ENCODE measurements at regions not wholly inside any gene's neighbourhood (a gene's known extent, or its start where the extent isn't known, plus 50 kb on each side); places are given as distances from the start of the nearest gene placed in this dataset.
"Not testable (repeated sequence)": the region's sequence is repeated elsewhere in the genome, so short reads cannot be mapped to it uniquely, and the experiment has no call there.

DNA sequence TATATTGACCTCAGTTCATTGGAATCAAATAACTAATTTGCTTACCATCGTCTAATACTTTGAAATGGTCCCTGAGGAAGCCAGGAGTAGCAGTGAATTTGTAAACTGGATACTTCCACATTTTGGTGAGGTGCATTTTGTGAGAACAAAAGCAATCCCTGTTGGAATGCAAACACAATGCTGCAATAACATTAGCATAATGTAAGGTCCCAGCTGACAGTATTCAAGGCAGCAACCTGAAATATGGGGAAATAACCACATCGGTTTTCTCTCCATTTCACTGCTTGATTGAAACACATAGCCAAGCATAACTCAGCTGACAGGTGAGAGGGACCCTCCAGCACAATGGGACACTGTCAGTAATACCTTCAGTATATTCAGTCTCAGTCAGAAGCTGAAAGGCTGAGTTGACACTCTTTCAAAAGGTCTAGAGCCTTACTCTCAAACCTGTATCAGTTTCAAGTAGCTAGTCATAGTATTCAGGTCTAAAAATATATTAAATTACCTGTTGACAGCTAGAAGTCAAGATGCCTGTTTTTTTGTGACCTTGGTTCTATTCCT, 1311.9 kb upstream of the NRXN1 start:
- DNase-seq, result no peak

DNA sequence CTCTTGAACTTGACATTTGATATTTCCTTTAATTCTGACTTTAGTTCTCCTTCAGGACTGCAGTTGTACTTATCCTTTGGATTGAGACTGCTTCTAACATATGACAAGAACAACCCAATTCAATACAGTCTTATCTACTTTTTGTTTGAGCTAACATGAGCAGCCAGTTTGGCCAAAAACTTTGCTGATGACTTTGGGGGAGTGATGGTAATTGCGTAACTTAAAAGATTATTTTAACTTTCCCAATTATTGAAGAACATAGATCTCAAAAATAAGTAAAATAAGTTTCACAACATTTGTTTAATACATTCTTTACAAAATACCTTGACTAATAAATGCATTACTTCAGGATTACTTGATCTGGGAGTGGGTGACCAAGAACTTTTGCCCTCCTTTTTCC, 1311.1 kb upstream of the NRXN1 start:
- DNase-seq, result no peak

DNA sequence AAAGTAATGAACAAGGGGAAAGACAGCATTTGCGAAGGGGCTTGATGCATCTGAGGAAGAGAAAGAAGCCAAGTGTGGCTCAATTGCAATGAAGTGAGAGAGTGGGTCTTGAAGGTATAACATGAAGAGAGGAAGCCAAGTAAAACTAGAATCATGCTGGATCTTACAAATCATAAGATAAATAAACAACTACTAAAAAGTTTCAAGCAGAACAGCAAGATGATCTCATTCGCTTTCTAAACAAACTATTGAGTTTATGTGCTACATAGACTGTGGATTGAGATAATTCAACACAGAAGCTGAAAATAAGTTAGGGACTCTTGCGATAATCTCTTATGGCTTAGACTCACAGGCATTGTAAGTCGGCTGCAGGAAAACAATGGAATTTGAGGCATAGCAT, 1310.5 kb upstream of the NRXN1 start:
- DNase-seq, result no peak

DNA sequence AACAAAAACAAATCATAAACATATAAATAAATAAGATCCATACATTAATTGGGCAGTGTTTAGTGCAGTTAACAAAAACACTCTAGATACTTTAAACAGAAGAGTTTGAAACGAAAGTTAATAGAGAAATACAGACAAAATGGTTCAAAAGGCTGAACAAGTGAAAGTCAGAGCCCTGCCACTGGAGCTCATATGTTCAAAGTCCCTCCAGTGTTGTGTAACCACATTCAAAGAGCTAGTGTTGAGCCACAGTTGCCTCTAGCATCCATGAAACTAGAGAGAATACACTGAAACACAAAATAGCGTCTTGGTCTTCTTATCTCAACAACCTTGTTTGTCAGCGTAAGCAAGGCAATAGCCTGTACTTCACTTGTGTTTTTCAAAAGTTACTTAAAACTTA, 1309.8 kb upstream of the NRXN1 start:
- no peak for DNase-seq

DNA sequence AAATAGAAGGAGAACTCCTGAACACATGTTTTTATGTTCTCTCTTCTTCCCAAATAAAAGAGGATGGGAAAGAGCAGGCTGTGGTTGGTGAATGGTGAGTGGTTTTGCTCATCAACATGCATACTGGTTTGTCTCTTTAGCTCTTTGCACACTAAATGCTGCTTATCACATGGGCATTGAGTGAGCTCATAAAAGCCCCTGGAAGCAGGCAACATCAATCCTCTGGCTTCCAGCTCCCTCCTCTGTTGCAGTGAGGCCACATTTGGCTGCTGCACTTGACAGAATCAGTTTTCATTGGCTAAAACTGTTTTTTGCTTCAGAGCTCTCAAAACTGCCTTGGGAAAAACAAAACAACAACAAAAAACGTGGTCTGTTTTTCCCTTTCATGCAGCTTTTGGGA, 1308.2 kb upstream of the NRXN1 start:
- DNase-seq, result no peak

DNA sequence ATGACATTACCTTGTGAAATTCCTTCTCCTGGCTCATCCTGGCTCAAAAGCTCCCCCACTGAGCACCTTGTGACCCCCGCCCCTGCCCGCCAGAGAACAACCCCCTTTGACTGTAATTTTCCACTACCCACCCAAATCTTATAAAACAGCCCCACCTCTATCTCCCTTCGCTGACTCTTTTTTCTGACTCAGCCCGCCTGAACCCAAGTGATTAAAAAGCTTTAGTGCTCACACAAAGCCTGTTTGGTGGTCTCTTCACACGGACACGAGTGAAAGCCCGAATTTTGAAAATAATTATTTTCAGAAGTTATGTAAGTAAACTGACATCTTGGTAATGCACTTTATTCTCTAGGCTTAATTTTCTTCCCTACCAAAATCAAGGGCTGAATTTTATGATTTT, 1305.9 kb upstream of the NRXN1 start:
- not testable (repeated sequence) for DNase-seq

DNA sequence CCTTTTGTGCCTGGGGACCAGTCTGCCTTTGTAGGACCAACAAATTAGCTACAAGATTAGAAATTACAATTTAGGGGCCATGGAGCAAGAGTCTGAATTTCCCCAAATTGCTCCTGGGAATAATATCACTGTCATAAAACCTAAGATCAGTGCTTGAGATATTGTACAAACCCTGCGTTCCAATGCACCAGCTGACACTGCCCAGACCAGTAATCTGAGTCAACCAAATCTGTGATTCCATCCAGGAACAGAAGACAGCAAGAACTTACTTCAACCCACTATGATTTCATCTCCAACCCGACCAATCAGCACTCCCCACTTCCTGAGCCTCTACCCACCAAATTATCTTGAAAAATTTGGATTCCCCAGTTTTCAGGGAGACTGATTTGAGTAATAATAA, 1305.0 kb upstream of the NRXN1 start:
- DNase-seq, result no peak

DNA sequence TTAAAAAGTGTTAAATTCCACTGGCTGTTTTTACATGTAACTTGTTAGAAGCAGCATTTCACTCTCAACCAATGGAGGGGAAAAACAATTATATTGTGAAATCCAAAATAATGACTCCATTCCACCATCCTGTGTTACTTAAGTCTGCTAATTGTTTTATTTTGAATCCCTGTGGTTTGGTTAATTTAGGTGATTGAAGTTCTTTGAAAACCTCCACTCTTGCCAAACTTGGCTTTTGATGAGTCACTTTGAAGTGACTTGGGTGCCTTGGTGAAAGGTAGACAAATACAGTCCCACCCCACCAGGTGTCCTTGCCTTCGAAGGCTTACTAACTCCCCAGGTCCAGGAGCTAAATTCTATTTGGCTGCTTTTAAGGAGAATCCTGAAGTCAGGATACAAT, 1303.8 kb upstream of the NRXN1 start:
- DNase-seq, result no peak

DNA sequence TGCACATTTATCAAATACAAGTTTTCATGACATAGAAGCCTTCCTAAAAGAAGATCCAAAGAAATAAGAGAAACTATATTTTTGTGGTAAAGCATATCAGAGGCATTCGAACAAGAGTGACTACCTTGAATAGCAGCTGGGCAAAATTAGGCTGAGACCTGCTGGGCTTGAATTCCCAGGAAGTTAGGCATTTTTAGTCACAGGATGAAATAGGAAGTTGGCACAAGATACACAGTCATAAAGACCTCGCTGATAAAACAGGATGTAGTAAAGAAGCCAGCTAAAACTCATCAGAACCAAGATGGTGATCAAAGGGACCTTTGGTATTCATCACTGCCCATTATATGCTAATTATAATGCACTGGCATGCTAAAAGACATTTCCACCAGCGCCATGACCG, 1302.3 kb upstream of the NRXN1 start:
- DNase-seq, result no peak

DNA sequence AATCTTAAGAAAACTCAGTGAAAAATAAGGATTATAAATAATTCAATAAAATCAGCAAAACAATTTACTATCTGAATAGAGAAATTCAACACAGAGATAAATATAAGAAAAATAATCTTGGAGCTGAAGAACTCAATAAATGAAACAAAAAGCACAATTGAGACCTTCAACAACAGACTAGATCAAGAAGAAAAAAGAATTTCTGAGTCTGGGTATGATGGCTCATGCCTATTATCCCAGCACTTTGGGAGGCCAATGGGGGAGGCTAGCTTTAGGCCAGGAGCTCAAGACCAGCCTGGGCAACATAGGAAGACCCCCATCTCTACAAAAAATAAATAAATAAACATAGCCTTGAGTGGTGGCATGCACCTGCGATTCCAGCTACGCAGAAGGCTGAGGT, 1295.7 kb upstream of the NRXN1 start:
- DNase-seq, result no peak

DNA sequence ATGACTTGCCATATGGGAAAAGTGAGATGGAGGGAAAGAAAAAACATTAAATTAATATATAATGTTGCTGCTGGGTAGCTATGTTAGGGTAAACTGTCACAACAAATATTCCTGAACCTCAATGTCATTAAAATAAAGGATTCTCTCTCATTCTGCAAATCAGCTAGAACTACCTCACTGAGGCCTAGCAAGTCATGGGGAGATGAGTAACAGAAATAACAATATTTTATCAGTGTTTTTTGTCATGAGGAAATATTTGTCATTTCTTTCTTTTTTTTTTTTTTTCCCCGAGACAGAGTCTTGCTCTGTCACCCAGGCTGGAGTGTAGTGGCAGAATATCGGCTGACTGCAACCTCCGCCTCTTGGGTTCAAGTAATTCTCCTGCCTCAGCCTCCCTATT, 1282.3 kb upstream of the NRXN1 start:
- no peak for DNase-seq

DNA sequence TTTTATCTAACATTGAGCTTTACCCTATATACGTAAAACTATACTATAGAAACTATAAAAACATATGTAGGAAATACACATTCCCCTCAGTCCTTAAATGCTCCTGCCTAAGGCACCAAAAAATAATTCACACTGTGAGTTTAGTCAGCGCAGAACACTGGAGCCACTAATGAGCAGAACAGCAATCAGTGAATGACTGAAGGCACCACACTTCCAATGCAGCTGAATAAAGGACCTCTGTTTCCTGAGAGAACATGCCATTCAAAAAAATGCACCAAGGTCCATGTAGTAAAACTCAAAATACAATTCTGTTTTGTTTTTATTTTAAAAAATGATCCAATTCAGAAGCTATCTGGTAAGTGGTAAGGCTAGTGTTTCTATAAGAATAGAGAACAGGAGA, 1280.6 kb upstream of the NRXN1 start:
- DNase-seq, result no peak

DNA sequence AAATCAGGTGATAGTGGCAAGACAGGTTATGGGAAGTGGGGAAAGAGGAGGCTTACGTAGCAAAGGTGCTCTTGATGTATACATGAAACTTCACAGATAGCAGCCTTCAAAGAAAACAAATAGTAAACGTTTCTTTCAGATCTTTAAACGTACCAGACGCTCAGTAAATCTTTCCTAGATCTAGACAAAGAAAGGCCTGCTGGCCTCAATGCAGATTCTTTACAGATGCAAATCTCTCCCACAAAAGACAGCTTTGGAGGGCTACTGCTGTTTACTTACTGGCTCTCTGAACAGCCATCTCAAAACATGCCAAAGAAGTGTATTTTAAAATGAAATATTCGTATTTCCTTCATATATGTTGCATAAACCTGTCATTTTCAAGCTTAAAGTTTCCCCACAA, 1279.9 kb upstream of the NRXN1 start:
- no peak for DNase-seq

DNA sequence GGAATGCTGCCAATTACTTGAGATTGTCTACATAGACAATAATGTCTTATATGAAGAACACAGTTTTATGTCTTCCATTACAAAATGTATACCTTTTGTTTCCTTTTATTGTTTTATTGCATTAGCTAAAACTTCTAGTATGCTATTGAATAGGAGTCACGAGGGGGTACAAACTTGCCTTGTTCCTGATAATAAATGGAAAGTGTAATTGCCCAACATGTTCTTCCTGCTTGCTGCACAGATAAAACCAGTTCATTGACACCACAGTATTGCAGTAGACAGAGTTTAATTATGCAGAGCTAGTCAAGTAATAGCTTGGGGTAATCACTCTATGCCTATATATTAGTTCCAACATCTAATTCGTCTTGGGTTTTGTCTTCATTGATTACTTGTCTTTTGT, 1276.2 kb upstream of the NRXN1 start:
- no peak for DNase-seq

DNA sequence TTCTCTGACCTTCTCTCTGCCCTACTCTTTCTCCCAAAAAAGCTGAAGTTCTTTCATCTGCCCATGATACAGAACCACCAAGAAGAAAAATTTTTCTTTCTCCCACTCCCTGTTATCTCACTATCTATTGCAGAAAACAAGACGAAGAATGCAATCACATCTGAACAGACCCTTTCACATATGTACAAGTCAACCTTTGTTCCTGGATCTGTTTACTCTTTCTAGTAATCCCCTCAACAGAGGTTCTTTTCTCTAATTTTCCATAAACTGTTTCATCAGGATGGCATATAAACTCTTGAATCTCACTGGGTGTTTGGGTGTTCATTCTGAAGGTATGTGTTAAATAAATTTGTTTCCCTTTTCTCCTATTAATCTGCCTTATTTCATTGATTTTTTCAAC, 1262.7 kb upstream of the NRXN1 start:
- DNase-seq, result no peak

DNA sequence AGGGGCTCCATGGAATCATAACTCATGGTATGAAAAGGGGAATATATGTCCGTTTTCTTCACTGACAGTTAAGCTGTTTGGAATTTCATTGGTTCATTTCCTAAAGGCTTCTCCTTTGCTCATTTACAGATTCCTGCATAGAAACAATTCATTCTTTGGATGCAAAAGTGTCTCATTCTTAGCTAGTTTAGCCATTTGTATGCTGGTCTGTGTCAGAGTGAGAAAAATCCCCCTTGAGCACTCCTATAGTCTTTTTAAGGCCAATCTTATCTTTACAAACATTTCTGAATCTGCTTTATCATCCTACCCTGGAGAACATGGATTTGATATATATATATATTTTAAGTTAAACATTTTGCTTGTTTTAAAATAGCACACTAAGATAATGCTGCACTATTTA, 1260.9 kb upstream of the NRXN1 start:
- no peak for DNase-seq

DNA sequence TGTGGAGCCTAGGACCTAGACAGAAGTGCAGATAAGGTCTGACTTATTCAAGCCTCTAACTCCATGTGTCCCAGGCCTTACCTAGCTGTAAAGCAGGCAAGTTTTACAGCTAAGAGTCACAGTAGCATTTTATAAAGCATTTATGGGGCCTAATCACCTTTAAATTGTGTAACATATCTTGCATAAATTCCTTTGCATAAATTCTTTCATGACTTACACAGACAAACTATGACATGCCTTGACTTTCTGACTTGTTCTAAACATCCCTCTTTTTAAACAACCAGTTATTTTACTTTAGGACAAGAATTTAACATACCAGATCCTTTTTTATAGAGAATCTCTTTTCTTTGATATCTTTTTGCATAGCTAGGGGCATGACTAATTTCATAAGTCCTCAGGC, 1257.8 kb upstream of the NRXN1 start:
- no peak for DNase-seq

DNA sequence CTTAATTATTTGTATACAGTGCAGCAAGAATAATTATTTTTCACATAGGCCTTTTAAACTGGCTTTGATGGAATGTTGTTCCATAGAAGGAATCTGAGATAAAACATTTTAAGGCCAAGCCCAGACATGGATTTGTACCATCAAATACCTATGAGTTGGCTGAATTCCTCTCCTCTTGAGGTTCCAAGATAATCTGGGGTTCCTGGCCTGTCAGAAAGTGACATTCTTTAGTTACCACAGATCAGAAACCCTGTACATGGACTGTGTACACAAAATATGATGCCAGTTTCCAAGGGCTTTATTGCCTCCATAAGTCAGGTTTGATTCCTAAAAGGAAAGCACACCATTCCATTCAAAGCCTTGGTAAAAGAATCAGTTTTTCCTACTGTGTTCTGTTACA, 1256.7 kb upstream of the NRXN1 start:
- DNase-seq, result no peak

DNA sequence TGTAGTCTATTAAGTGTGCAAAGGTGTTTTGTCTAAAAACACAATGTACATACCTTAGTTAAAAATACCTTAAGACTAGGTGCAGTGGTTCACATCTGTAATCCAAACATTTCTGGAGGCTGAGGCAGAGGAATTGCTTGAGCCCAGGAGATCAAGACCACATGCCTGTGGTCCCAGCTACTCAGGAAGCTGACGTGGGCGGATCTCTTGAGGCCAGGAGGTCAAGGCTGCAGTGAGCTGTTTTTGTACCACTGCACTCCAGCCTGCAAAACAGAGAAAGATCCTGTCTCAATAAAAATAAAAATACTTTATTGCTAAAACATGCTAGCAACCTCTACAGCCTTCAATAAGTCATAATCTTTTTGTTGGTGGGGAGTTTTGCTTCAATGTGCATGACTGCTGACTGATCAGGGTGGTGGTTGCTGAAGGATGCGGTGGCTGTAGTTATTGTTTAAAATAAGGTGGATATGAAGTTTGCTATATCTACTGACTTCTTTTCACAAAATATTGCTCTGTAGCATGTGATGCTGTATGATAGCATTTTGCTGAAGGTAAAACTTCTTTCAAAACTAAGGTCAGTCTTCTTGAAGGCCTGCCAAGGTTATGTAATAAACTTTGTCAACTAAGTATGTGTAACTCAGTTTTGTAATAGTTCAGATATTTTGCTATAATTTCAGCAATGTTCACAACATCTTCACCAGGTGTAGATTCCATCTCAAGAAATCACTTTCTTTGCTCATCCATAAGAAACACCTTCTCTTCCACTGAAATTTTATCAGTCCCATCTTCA, 1238.0 kb upstream of the NRXN1 start:
- no peak for DNase-seq

DNA sequence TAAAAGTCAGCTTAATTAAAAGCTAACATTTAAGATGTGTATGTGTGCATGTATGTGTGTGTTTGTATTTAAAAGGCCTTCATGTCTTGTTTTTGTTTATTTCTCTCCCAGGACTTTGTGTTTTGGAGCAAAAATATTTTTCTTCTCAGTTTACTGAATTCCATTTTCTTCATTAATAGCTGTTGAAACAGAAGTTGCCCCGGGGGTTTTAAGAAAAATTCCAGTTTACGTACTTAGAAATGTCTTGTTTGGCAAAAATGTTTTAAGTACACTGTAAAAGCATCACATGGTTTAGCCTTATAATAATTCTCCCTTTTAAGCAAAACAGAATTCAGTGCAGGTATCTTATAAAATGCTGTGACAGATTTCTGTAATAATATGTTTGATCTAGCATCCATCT, 1233.0 kb upstream of the NRXN1 start:
- DNase-seq, result no peak

DNA sequence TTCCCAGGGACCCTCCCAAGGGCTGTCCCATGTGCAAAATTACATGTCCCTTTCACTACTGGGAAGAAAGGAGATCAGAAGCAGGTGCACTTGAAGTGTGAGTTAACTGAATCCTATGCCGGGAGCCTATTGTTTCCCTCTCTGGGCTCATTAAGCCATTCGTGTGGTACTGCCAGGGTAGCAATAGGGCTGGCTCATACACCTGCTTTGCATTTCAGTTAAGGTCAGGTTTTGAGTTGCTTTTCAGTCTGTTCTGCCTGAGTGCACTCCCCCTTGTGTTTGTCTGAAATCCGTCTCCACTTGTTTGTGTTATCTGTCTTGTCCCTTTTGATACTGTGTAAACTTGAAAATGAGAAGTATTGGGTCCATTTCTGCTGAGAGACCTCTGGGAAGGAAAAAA, 1232.6 kb upstream of the NRXN1 start:
- no peak for DNase-seq

DNA sequence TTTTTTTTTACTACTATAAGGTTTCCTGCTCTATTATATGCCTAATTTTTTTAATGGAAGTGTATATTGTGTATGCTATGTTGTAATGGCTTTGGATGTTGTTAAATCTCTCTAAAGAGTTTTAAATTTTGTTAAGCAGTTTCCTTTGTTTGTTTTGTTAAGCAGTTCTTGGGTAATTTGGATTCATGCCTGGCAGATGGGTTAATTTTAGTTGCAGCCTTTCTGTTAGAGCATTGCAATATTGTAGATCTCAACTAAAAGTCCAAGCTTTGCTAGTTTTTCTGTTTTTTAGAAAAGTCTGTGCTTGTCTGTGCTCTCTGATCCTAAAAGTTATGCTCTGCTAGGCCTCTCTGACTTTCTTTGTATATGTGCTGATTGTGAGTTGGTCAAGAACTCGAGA, 1229.0 kb upstream of the NRXN1 start:
- no peak for DNase-seq

DNA sequence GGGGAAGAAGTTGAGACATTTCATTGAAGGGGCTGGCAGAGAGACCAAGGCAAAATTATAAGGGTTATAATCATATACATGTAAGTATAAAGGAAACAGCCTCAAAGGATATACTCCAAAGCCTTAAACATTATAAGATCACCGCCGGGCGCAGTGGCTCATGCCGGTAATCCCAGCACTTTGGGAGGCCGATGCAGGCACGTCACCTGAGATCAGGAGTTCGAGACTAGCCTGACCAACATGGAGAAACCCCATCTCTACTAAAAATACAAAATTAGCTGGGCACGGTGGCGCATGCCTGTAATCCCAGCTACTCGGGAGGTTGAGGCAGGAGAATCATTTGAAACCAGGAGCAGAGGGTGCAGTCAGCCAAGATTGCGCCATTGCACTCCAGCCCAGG, 1227.0 kb upstream of the NRXN1 start:
- DNase-seq, result not testable (repeated sequence)

DNA sequence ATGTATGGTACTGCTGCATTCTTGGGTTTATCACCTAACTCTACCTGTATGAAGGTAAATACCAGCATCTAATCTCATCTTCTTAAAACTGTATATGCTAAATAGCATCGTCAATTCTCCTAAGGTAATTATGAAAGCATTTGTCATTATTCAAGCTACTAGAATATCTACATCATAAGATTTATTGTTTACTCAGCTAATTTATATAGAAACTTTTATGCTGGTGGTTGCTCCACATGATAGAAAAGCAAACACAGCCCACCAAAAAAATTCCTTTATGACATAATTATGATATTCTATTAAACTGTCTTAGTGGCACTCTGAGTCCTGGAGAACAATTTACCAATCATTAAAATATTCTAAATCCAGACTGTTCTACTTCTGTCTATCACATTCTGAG, 1226.1 kb upstream of the NRXN1 start:
- no peak for DNase-seq

DNA sequence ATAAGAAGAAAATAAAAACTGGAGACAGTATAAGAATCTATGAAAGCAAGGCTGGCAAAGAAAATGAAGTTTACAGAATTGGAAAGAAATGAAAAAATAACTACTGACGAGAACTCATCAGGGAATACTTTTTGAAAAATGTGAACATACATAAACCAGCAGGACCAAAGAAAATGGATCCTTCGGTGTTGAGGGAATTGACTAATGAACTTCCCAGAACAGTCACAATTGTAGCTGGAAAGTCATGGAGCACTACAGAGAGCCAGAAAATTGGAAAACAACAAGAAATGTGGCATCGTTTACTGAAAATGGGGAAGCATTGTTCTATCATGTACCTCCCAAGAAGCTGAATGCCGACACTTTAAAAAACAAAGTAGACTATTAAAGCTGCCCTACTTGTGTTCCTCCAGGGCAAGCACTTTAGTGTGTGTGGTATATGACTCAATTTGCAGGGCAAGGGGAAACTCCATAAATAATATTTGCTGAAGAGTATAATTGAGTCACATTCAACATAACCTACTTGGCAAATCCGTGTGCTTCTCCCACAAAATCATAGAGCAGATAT, 1221.6 kb upstream of the NRXN1 start:
- no peak for DNase-seq
